ENCODE measurements at regions not wholly inside any gene's neighbourhood (a gene's known extent, or its start where the extent isn't known, plus 50 kb on each side); places are given as distances from the start of the nearest gene placed in this dataset.

DNA sequence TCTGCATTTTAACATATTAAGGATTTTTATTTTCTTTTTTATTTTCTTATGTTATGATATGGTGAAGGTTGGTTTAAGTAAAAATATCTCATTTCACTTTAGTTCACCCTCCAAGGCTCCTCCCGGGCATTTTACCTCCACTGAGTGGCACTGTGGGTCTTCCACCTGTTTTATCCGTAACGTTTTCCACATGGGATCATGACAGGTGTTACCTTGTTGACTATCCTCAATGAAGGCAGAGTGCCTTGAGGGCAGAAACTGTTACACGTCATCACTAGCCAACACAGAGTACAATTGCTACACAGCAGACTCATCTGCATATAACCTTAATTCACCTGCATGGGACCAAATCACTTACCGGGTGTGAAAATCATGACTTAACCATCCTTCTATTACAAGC lies 105.8 kb downstream of the GEMIN8 start:
- no peak overlapping the region for H3K9ac ChIP-seq (ENCODE audit: insufficient read length)
- TF ChIP-seq FOXP2 (optimal IDR thresholded peaks at IDR 0.05; ENCODE audit: control extremely low read depth, extremely low read length, insufficient read depth) (no peak), POLR2AphosphoS5 (IDR thresholded peaks at IDR 0.05; ENCODE audit: borderline replicate concordance, low read depth, low read length) (no peak), EZH2 (IDR thresholded peaks at IDR 0.05) (no peak)
- H3K9me3 ChIP-seq (ENCODE audit: low read depth, low read length) = no peaks in the 10 kb centered on the region
- H3K4me3 ChIP-seq = no peak overlapping the region
- no peak overlapping the region for H3K27ac ChIP-seq
- no peaks in the 10 kb centered on the region for H3K36me3 ChIP-seq (ENCODE audit: insufficient read depth, low read length)
- DNase-seq (ENCODE audit: low read depth, low spot score) = no peak

DNA sequence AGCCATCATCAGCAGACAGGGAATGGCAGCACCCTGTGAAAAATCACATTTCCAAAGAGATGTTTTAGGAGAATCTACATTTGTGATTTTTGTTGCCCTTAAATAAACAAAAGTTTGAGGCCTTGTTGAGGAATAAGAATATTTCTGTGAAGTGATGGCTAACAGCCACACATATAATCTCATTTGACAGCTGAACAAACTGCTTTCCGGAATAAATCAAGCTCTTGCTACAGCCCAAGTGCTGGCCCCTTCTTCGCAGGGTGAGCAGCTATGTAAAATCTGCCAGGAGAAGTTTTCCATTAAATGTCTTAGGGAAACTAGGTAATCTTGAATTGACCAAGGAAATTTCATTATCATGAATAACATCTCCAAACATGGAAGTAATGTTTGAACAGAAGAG lies 106.4 kb upstream of the GPM6B start:
- no peak overlapping the region for H3K27ac ChIP-seq
- H3K9me3 ChIP-seq (ENCODE audit: low read depth, low read length) = no peaks in the 10 kb centered on the region
- H3K9ac ChIP-seq (ENCODE audit: insufficient read length) = no peak overlapping the region
- H3K4me3 ChIP-seq = no peak overlapping the region
- no peaks in the 10 kb centered on the region for H3K36me3 ChIP-seq (ENCODE audit: insufficient read depth, low read length)
- TF ChIP-seq FOXP2 (optimal IDR thresholded peaks at IDR 0.05; ENCODE audit: control extremely low read depth, extremely low read length, insufficient read depth) (no peak), POLR2AphosphoS5 (IDR thresholded peaks at IDR 0.05; ENCODE audit: borderline replicate concordance, low read depth, low read length) (no peak), EZH2 (IDR thresholded peaks at IDR 0.05) (no peak)
- no peak for DNase-seq (ENCODE audit: low read depth, low spot score)

DNA sequence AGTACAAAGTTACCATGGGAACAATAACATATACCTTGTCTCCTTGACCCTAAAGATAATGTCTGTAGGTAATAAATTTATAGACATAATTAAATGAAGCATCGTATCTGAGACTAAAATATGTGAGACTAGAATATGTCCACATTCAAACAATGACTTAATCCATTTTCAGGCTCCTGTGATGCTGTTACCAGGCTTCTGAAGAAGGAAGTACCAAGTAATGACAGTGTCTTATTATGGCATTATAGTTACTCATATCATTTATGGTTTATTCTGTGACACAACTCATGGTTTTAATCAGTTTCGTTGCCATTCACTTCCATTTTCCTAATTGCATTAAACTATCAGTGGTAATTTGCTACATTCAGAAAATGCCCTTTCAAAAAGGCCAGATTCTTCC lies 100.6 kb upstream of the GPM6B start:
- Histone ChIP-seq H3K9me3 (ENCODE audit: low read depth, low read length) (no peaks in the 10 kb centered on the region), H3K36me3 (ENCODE audit: insufficient read depth, low read length) (no peaks in the 10 kb centered on the region), H3K4me3 (no peak overlapping the region), H3K27ac (no peak overlapping the region), H3K9ac (ENCODE audit: insufficient read length) (no peak overlapping the region)
- DNase-seq (ENCODE audit: low read depth, low spot score) = no peak
- TF ChIP-seq EZH2 (IDR thresholded peaks at IDR 0.05) (no peak), FOXP2 (optimal IDR thresholded peaks at IDR 0.05; ENCODE audit: control extremely low read depth, extremely low read length, insufficient read depth) (no peak), POLR2AphosphoS5 (IDR thresholded peaks at IDR 0.05; ENCODE audit: borderline replicate concordance, low read depth, low read length) (no peak)

DNA sequence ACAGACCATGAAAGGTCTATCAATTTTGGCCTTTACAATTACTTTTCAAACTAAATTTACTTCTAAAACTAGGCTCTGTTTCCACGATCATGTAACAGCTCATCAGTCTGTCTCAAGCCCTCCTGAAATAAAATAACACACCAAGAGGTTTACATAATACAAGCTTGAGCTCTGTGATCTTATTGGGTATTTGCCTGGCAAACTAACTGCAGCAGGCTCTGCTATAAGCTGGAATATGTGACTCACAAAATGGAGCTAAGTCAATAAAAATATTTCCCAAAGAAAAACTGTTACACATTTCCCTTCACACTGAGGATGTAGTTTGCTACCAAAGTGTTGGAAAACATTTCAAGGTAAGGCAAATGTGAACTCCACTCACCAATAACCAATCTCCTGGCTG lies 94.7 kb upstream of the GPM6B start:
- no peaks in the 10 kb centered on the region for H3K36me3 ChIP-seq (ENCODE audit: insufficient read depth, low read length)
- no peak overlapping the region for H3K9ac ChIP-seq (ENCODE audit: insufficient read length)
- H3K9me3 ChIP-seq (ENCODE audit: low read depth, low read length) = no peaks in the 10 kb centered on the region
- no peak for DNase-seq (ENCODE audit: low read depth, low spot score)
- no peak overlapping the region for H3K27ac ChIP-seq
- TF ChIP-seq FOXP2 (optimal IDR thresholded peaks at IDR 0.05; ENCODE audit: control extremely low read depth, extremely low read length, insufficient read depth) (no peak), POLR2AphosphoS5 (IDR thresholded peaks at IDR 0.05; ENCODE audit: borderline replicate concordance, low read depth, low read length) (no peak), EZH2 (IDR thresholded peaks at IDR 0.05) (no peak)
- no peak overlapping the region for H3K4me3 ChIP-seq

DNA sequence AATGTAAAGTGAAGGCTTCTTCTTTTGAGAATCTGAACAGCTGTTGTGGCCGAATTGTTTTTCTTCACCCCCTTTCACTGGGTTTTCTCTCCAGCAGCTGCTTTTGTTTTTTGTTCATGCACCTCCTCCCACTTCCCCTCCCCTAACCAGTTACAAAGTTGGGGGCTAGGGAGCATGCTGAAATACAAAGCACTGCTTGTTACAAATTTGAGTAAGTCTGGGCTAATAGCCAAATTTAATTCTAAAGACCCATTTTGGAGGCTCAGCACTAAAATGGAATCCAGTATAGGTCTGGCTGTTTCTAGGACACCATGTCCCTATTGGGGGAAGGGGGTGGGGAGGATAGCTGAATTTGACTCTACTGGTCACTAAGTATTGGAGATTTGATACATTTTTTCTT lies 89.2 kb upstream of the GPM6B start:
- Histone ChIP-seq H3K27ac (no peak overlapping the region), H3K4me3 (no peak overlapping the region), H3K36me3 (ENCODE audit: insufficient read depth, low read length) (no peaks in the 10 kb centered on the region), H3K9me3 (ENCODE audit: low read depth, low read length) (no peaks in the 10 kb centered on the region), H3K9ac (ENCODE audit: insufficient read length) (no peak overlapping the region)
- TF ChIP-seq EZH2 (IDR thresholded peaks at IDR 0.05) (no peak), POLR2AphosphoS5 (IDR thresholded peaks at IDR 0.05; ENCODE audit: borderline replicate concordance, low read depth, low read length) (no peak), FOXP2 (optimal IDR thresholded peaks at IDR 0.05; ENCODE audit: control extremely low read depth, extremely low read length, insufficient read depth) (no peak)
- no peak for DNase-seq (ENCODE audit: low read depth, low spot score)

DNA sequence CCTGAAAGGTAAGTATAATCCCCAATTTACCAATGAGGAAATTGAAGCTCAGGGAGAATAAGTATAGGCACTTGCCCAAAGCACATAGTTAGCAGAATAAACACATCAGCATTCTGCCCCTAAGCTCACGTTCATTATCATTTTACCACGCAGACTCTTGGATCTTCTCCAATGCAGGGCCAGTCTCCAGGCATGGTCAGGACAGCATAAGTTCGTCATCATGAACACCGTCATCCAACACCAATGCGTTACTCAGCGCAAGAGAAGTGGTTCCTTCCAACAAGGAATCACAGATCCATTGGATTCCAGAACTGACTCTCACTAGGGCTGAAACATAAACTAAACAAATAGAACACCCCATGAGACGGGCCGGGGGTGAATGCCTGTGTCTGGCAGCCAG lies 86.5 kb upstream of the GPM6B start:
- no peak overlapping the region for H3K4me3 ChIP-seq
- H3K27ac ChIP-seq = no peak overlapping the region
- TF ChIP-seq FOXP2 (optimal IDR thresholded peaks at IDR 0.05; ENCODE audit: control extremely low read depth, extremely low read length, insufficient read depth) (no peak), POLR2AphosphoS5 (IDR thresholded peaks at IDR 0.05; ENCODE audit: borderline replicate concordance, low read depth, low read length) (no peak), EZH2 (IDR thresholded peaks at IDR 0.05) (no peak)
- no peaks in the 10 kb centered on the region for H3K9me3 ChIP-seq (ENCODE audit: low read depth, low read length)
- no peak overlapping the region for H3K9ac ChIP-seq (ENCODE audit: insufficient read length)
- DNase-seq (ENCODE audit: low read depth, low spot score) = no peak
- no peaks in the 10 kb centered on the region for H3K36me3 ChIP-seq (ENCODE audit: insufficient read depth, low read length)

DNA sequence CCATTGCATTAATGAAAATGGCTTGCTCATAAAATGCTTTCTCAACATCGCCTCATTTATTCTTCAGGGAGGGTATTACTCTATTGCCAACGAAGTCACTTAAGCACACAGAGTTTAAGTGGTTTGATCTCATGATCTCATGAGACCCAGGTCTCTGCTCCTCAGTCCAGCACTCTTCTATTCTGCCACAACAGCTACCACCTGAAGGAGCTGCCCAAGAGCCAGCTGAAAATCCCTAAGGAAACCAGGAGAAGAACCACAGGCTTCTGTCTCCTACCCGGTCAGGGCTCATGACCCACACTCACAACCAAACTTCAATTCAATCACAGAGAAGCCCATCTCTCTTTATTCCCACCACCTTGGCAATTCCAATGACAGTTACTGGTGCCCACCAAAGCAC lies 85.5 kb upstream of the GPM6B start:
- H3K36me3 ChIP-seq (ENCODE audit: insufficient read depth, low read length) = no peaks in the 10 kb centered on the region
- DNase-seq (ENCODE audit: low read depth, low spot score) = no peak
- H3K9ac ChIP-seq (ENCODE audit: insufficient read length) = no peak overlapping the region
- no peak for TF ChIP-seq POLR2AphosphoS5 (IDR thresholded peaks at IDR 0.05; ENCODE audit: borderline replicate concordance, low read depth, low read length)
- no peak for TF ChIP-seq EZH2 (IDR thresholded peaks at IDR 0.05)
- TF ChIP-seq FOXP2 (optimal IDR thresholded peaks at IDR 0.05; ENCODE audit: control extremely low read depth, extremely low read length, insufficient read depth) = no peak
- H3K9me3 ChIP-seq (ENCODE audit: low read depth, low read length) = no peaks in the 10 kb centered on the region
- H3K27ac ChIP-seq = no peak overlapping the region
- H3K4me3 ChIP-seq = no peak overlapping the region

DNA sequence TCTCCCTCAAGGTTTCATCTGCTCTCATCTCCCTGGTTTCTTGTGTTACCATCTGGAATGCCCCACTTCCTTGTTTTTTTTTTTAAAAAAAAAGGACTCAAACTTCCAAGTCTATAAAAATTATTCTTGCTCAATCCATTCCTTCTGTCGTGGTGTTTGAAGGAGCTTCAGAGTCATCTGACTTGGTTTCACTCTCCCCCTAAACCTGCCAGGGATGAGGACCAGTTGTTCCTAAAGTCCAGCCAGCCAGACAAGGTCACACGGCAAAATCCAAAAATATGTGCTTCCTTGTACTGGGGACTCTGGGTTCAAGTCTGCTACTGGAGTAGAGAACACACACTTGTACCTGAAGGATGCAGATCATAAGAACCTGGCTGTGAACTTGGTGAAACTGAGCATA lies 84.5 kb upstream of the GPM6B start:
- TF ChIP-seq FOXP2 (optimal IDR thresholded peaks at IDR 0.05; ENCODE audit: control extremely low read depth, extremely low read length, insufficient read depth) (no peak), POLR2AphosphoS5 (IDR thresholded peaks at IDR 0.05; ENCODE audit: borderline replicate concordance, low read depth, low read length) (no peak), EZH2 (IDR thresholded peaks at IDR 0.05) (no peak)
- Histone ChIP-seq H3K9ac (ENCODE audit: insufficient read length) (no peak overlapping the region), H3K9me3 (ENCODE audit: low read depth, low read length) (no peaks in the 10 kb centered on the region), H3K27ac (no peak overlapping the region), H3K4me3 (no peak overlapping the region), H3K36me3 (ENCODE audit: insufficient read depth, low read length) (no peaks in the 10 kb centered on the region)
- no peak for DNase-seq (ENCODE audit: low read depth, low spot score)

DNA sequence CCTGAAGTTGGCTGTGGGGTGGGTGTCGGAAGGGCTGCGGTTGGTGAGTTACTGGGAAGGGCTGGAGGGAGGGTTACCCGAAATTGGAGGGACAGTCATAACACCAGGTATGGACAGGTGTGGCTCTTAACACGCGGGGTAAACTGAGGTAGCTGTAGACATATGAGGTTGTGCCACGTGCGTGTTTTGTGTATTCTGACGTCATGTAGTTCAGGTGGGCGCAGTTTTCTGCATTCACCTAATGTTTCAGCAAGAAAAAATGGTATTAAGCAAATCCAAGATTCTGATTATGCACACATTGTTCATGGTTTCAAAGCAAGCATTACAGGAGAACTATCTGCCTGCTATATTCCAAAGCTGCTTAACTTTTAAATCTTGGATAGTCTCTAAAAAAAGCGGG lies 83.5 kb upstream of the GPM6B start:
- no peaks in the 10 kb centered on the region for H3K9me3 ChIP-seq (ENCODE audit: low read depth, low read length)
- no peak overlapping the region for H3K27ac ChIP-seq
- H3K4me3 ChIP-seq = no peak overlapping the region
- no peaks in the 10 kb centered on the region for H3K36me3 ChIP-seq (ENCODE audit: insufficient read depth, low read length)
- DNase-seq (ENCODE audit: low read depth, low spot score) = no peak
- TF ChIP-seq POLR2AphosphoS5 (IDR thresholded peaks at IDR 0.05; ENCODE audit: borderline replicate concordance, low read depth, low read length) = no peak
- no peak for TF ChIP-seq EZH2 (IDR thresholded peaks at IDR 0.05)
- no peak for TF ChIP-seq FOXP2 (optimal IDR thresholded peaks at IDR 0.05; ENCODE audit: control extremely low read depth, extremely low read length, insufficient read depth)
- no peak overlapping the region for H3K9ac ChIP-seq (ENCODE audit: insufficient read length)
